K562 (cell line): ENCODE measurements at regions not wholly inside any gene's neighbourhood (a gene's known extent, or its start where the extent isn't known, plus 50 kb on each side); places are given as distances from the start of the nearest gene placed in this dataset.

Experiments
- ATAC-seq: fragments of 200-7000 bp; cut with Tn5 transposase; 3 replicates; pipeline ENCODE4 v1.9.1; 2020; ENCODE audit warnings: moderate library complexity
- BruUV-seq: library from RNA; stranded (reverse); fragments of 400-500 nt; replicated peaks from 2 replicates; lab custom pipeline; 2021; lab: Mats Ljungman, UMichigan
- CTCF ChIA-PET: fragments of 300-600 bp; formaldehyde crosslinking; extraction: SDS; loops from one replicate; lab custom pipeline; 2021; ENCODE audit warnings: low intra/inter-chr PET ratio; lab: Yijun Ruan, JAX
- POLR2A ChIA-PET: fragments of 300-600, 350-650 bp; sonication (Branson Sonifier 250); formaldehyde crosslinking; extraction: SDS; loops from one replicate; lab custom pipeline; 2021; ENCODE audit warnings: antibody characterized with exemption, inconsistent platforms; lab: Yijun Ruan, JAX
- DNase-seq, 4 experiments: peaks; one replicate each; pipeline versions ENCODE4 v3.0.0 to v3.0.0-alpha.2; 2011 to 2018; ENCODE audit warnings: low spot score in 3 of 4, mixed read lengths in 3 of 4; ENCODE audit errors: extremely low read depth in 1 of 4
- FAIRE-seq: peaks from 2 replicates; lab custom pipeline; 2011; peaks lifted over from hg19 to GRCh38; lab: Jason Lieb, UNC
- H2AFZ ChIP-seq: 2 replicates; pipeline ENCODE4 v1.6.0; 2011; ENCODE audit warnings: low read depth, low read length, control low read depth, inconsistent platforms
- H3K27ac ChIP-seq: fragments of 200-600 bp; 3 replicates; pipeline ENCODE4 v1.8.0; 2011; ENCODE audit warnings: low read depth, mild to moderate bottlenecking, control low read depth, inconsistent platforms, low read length, moderate library complexity, mixed read lengths; ENCODE audit errors: extremely low read depth
- H3K27me3 ChIP-seq, 2 experiments: fragments of 300-600 bp in 1 of 2; 2 replicates in 1 of 2; 3 replicates in 1 of 2; pipeline versions ENCODE4 v1.6.0 to v1.8.0; 2011; ENCODE audit warnings: inconsistent platforms in 2 of 2, low read length in 2 of 2, mild to moderate bottlenecking in 1 of 2, mixed read lengths in 1 of 2, moderate library complexity in 1 of 2; ENCODE audit not compliant: control insufficient read depth in 2 of 2, insufficient read depth in 2 of 2
- H3K36me3 ChIP-seq: fragments of 300-600 bp; 3 replicates; pipeline ENCODE4 v1.8.0; 2011; ENCODE audit warnings: mild to moderate bottlenecking, low read length, inconsistent platforms; ENCODE audit not compliant: control insufficient read depth, insufficient read depth
- H3K4me1 ChIP-seq, 2 experiments: fragments of 200-600 bp in 1 of 2; replicated peaks in 1 of 2; 2 replicates in 1 of 2; 3 replicates in 1 of 2; pipeline versions ENCODE4 v1.5.1 to v1.8.0; 2011; ENCODE audit warnings: inconsistent platforms in 2 of 2, low read length in 2 of 2, mild to moderate bottlenecking in 1 of 2, mixed read lengths in 1 of 2, moderate library complexity in 1 of 2; ENCODE audit not compliant: control insufficient read depth in 2 of 2, insufficient read depth in 2 of 2
- H3K4me2 ChIP-seq: 2 replicates; pipeline ENCODE4 v1.6.1; 2011; ENCODE audit warnings: low read length, control low read depth, inconsistent platforms, mixed read lengths; ENCODE audit not compliant: insufficient read depth
- H3K4me3 ChIP-seq: fragments of 200-600 bp; sonication (generic), shearing (Covaris generic); 2 replicates; pipeline ENCODE4 v1.5.1; 2016; ENCODE audit warnings: control low read depth, inconsistent platforms
- H3K79me2 ChIP-seq: fragments of 200-600 bp; 3 replicates; pipeline ENCODE4 v1.8.0; 2011; ENCODE audit warnings: low read length, inconsistent platforms; ENCODE audit not compliant: control insufficient read depth, insufficient read depth
- H3K9ac ChIP-seq, 2 experiments: 2 replicates each; pipeline versions ENCODE4 v1.6.0 to v1.6.1; 2011; ENCODE audit warnings: low read depth in 2 of 2, low read length in 2 of 2, control low read depth in 1 of 2, inconsistent platforms in 1 of 2, mild to moderate bottlenecking in 1 of 2, mixed read lengths in 1 of 2; ENCODE audit not compliant: insufficient read depth in 1 of 2
- H3K9me1 ChIP-seq: one replicate; pipeline ENCODE4 v1.6.0; 2011; ENCODE audit warnings: inconsistent platforms, mild to moderate bottlenecking, low read length, moderate library complexity; ENCODE audit not compliant: control insufficient read depth, insufficient read depth
- H3K9me3 ChIP-seq: replicated peaks from 2 replicates; pipeline ENCODE4 v1.5.1; 2011; ENCODE audit warnings: low read depth, low read length, inconsistent platforms; ENCODE audit not compliant: control insufficient read depth, insufficient read depth
- H4K20me1 ChIP-seq: replicated peaks from 2 replicates; pipeline ENCODE4 v1.6.1; 2011; ENCODE audit warnings: low read length, inconsistent platforms, mixed read lengths; ENCODE audit not compliant: control insufficient read depth, insufficient read depth
- ATF4 ChIP-seq: fragments of 450-650 bp; formaldehyde crosslinking; IDR thresholded peaks from 2 replicates; pipeline ENCODE4 v1.4.0; 2022; ENCODE audit warnings: mild to moderate bottlenecking, moderate library complexity
- ELF1 ChIP-seq: fragments of 200-800 bp; sonication (Bioruptor generic); IDR thresholded peaks from 2 replicates; pipeline ENCODE4 v1.6.1; 2016; ENCODE audit warnings: missing genetic modification characterization, missing compliant biosample characterization
- HDAC2 ChIP-seq: fragments of 450-650 bp; IDR thresholded peaks from 2 replicates; pipeline ENCODE4 v1.6.1; 2016; ENCODE audit warnings: mild to moderate bottlenecking
- HMG20B ChIP-seq: fragments of 250-450 bp; sonication (Bioruptor Pico); IDR thresholded peaks from 2 replicates; pipeline ENCODE4 v1.5.0; 2021; ENCODE audit warnings: mild to moderate bottlenecking
- PBX2 ChIP-seq, 2 experiments: IDR thresholded peaks in 1 of 2; conservative IDR thresholded peaks in 1 of 2; 2 replicates each; pipeline ENCODE4 v1.6.1; 2016; ENCODE audit warnings: low read depth in 2 of 2, mild to moderate bottlenecking in 1 of 2, missing compliant biosample characterization in 1 of 2, missing genetic modification characterization in 1 of 2, moderate library complexity in 1 of 2
- ZNF316 ChIP-seq: fragments of 450-650 bp; IDR thresholded peaks from 2 replicates; pipeline ENCODE4 v1.6.1; 2016
- ZNF384 ChIP-seq: IDR thresholded peaks from 2 replicates; pipeline ENCODE4 v1.6.1; 2012; ENCODE audit warnings: low read depth, low read length, improper control_type of control experiment
- WGBS: fragments of 100-300 bp; shearing (Covaris generic); methylation state at CpG from one replicate; pipeline ENCODE4 v1.1.6; 2016; ENCODE audit warnings: low coverage, mixed read lengths; ENCODE audit not compliant: insufficient coverage; ENCODE audit errors: missing lambda C conversion rate; 5-methylcytosine and 5-hydroxymethylcytosine counted together
- in situ Hi-C: fragments of 300-500 bp; cut with MboI; formaldehyde crosslinking; loops from 4 replicates; pipeline ENCODE4 v1.15.0; 2018; ENCODE audit warnings: inconsistent platforms, mixed read lengths
- intact Hi-C: fragments of 100-400 bp; cut with micrococcal nuclease; formaldehyde crosslinking; loops from 2 replicates; pipeline ENCODE4 v1.14.2; 2022

GRCh38 chr17:83196366-83196765, 117.0 kb downstream of the METRNL start:
- no peaks in the 10 kb centered on the region for H3K9me3 ChIP-seq
- ChIA-PET POLR2A (no interaction called here), CTCF (no interaction called here)
- H4K20me1 ChIP-seq: no peaks in the 10 kb centered on the region
- WGBS: 22% methylated on average over 10 of the region's 10 CpGs
- no peak overlapping the region for H3K4me2 ChIP-seq
- no TSS peak for BruUV-seq
- peaks cover 8 to 31% of the 10 kb centered on the region in 2 experiments; a peak in 4 of 5 replicates for H3K27me3 ChIP-seq
- H3K4me3 ChIP-seq: no peak overlapping the region
- FAIRE-seq (no peak), ATAC-seq (no peak), DNase-seq (no peak)
- intact Hi-C loops (no loop called here), in situ Hi-C loops (no loop called here)
- H3K79me2 ChIP-seq: no peaks in the 10 kb centered on the region
- H3K27ac ChIP-seq: no peak overlapping the region
- no peaks in the 10 kb centered on the region for H3K9me1 ChIP-seq
- H3K36me3 ChIP-seq: no peaks in the 10 kb centered on the region
- no peak for TF ChIP-seq ELF1 (tag)
- TF ChIP-seq ZNF316: no peak
- no peak for TF ChIP-seq HDAC2
- H3K4me1 ChIP-seq: peaks cover 0 to 50% of the 10 kb centered on the region in 2 experiments; a peak in 2 of 5 replicates
- no peak overlapping the region for H2AFZ ChIP-seq
- peak overlapping the region in 1 of 2 experiments; percentile 52; a peak in 2 of 4 replicates for H3K9ac ChIP-seq

GRCh38 chr17:83196973-83197880, 117.8 kb downstream of the METRNL start:
- Histone ChIP-seq H3K9me3 (no peaks in the 10 kb centered on the region), H3K4me3 (no peak overlapping the region), H3K4me1 (peaks cover 0 to 47% of the 10 kb centered on the region in 2 experiments; a peak in 2 of 5 replicates), H3K36me3 (no peaks in the 10 kb centered on the region), H3K9me1 (no peaks in the 10 kb centered on the region), H3K27me3 (peaks cover 8 to 34% of the 10 kb centered on the region in 2 experiments; a peak in 4 of 5 replicates), H3K4me2 (no peak overlapping the region), H2AFZ (no peak overlapping the region), H3K9ac (no peak overlapping the region), H4K20me1 (no peaks in the 10 kb centered on the region), H3K27ac (no peak overlapping the region), H3K79me2 (no peaks in the 10 kb centered on the region)
- ATAC-seq (no peak), FAIRE-seq (no peak), DNase-seq (no peak)
- WGBS: 10% methylated on average over 18 of the region's 24 CpGs
- BruUV-seq: no TSS peak
- intact Hi-C loops: no loop called here
- in situ Hi-C loops: no loop called here
- CTCF ChIA-PET: no interaction called here
- POLR2A ChIA-PET: interaction anchor here (0.6 kb wide), 1 partner anchor 285 kb away, joined by 6 read pairs; no protein-coding TSS in a partner anchor
- TF ChIP-seq ATF4 (CRISPR knock-in tag) (no peak), ZNF384 (no peak), PBX2 (CRISPR knock-in tag; IDR thresholded peaks at IDR 0.05; ENCODE audit: low read depth) (no peak), PBX2 (tag; conservative IDR thresholded peaks at IDR 0.05; ENCODE audit: low read depth) (no peak), HMG20B (CRISPR knock-in tag) (no peak)
